ENCODE measurements at regions not wholly inside any gene's neighbourhood (a gene's known extent, or its start where the extent isn't known, plus 50 kb on each side); places are given as distances from the start of the nearest gene placed in this dataset.

DNA sequence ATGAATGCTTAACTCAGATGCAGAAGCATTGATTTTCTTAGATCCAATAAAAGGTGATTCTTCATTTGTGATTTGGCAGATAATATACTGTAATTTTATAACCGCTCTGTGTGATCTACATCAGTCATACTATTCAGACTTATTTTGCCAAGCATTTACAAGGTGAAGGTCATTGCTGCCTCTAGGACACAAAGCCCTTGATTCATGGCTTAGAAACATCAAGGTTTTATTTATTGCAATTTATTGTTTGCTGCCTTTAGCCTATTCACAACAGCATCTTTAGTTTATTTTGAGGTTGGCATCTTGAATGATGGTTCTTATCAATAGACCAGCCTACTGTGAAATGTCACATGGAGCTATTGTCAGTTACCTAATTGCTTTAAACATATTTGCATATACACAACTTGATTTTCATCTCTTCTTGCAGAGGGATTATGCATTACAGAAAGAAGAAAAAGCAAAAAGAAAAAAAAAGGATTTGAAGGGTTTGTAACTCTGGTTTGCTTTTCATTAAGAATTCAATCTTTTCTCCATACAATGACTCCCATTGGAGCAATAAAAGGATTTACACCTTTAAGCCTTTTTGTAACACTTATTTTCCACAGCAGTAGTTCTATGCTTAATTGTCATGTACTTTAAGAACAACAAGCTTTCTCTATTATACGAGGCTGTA is 1371.6 kb upstream of the CELF2 start:
- no peak overlapping the region for H2AK9ac ChIP-seq (replicated peaks; ENCODE audit: low read depth, low read length, poor library complexity)
- ChIA-PET POLR2A (ENCODE audit: unreplicated experiment) (no interaction called here), CTCF (no interaction called here)
- no peaks in the 10 kb centered on the region for H3K36me3 ChIP-seq (ENCODE audit: control insufficient read depth, insufficient read depth, low read length)
- TF ChIP-seq RAD21 (IDR thresholded peaks at IDR 0.05; ENCODE audit: low read length) (no peak), CHD1 (IDR thresholded peaks at IDR 0.05; ENCODE audit: low read depth, low read length) (no peak), SMC3 (IDR thresholded peaks at IDR 0.05; ENCODE audit: low read depth, low read length) (no peak), RCOR1 (IDR thresholded peaks at IDR 0.05; ENCODE audit: insufficient replicate concordance, low read length) (no peak), MAFK (IDR thresholded peaks at IDR 0.05; ENCODE audit: low read depth, low read length) (no peak), RFX5 (IDR thresholded peaks at IDR 0.05; ENCODE audit: low read depth, low read length) (no peak)
- TF ChIP-seq, protein P1, sequence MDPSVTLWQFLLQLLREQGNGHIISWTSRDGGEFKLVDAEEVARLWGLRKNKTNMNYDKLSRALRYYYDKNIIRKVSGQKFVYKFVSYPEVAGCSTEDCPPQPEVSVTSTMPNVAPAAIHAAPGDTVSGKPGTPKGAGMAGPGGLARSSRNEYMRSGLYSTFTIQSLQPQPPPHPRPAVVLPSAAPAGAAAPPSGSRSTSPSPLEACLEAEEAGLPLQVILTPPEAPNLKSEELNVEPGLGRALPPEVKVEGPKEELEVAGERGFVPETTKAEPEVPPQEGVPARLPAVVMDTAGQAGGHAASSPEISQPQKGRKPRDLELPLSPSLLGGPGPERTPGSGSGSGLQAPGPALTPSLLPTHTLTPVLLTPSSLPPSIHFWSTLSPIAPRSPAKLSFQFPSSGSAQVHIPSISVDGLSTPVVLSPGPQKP (IDR thresholded peaks at IDR 0.05; ENCODE audit: borderline replicate concordance, low read depth, low read length): no peak
- intact Hi-C loops (cut with micrococcal nuclease) (loop anchor here (5.0 kb wide), 1 partner anchor 66 kb away; no protein-coding TSS in a partner anchor), in situ Hi-C loops (cut with MboI; ENCODE audit: low sequenced_read_pairs) (no loop called here), dilution Hi-C loops (cut with HindIII; ENCODE audit: low sequenced_read_pairs, unreplicated experiment) (no loop called here)
- no peak overlapping the region for H3K4ac ChIP-seq (ENCODE audit: low read depth, low read length)
- no peak overlapping the region for H3K4me3 ChIP-seq (ENCODE audit: insufficient read depth, low read depth, low read length)
- no CpG with 5 or more reads among the region's 2 CpGs for WGBS, 2 experiments (ENCODE audit: extremely low coverage in 2 of 2, insufficient read length in 1 of 2)
- no TSS peak for BruUV-seq (replicated peaks)
- H3K9ac ChIP-seq (ENCODE audit: low read depth, low read length): no peak overlapping the region
- no peak overlapping the region for H3K27ac ChIP-seq (ENCODE audit: insufficient read depth, low read length)
- no peak overlapping the region for H4K5ac ChIP-seq (ENCODE audit: low read depth, low read length)
- no peaks in the 10 kb centered on the region for H4K20me1 ChIP-seq (ENCODE audit: insufficient read depth, low read length)
- ATAC-seq (ENCODE audit: low read depth) (no peak), DNase-seq (no peak)
- no peak overlapping the region for H4K91ac ChIP-seq (ENCODE audit: insufficient read depth, low read depth, low read length)
- no peaks in the 10 kb centered on the region for H3K79me1 ChIP-seq (ENCODE audit: low read depth in 1 of 2, low read length in 2 of 2)
- no peaks in the 10 kb centered on the region for H3K9me1 ChIP-seq (ENCODE audit: insufficient read depth, low read length)
- H3K4me2 ChIP-seq (ENCODE audit: low read depth, low read length): no peak overlapping the region
- H3K27me3 ChIP-seq (ENCODE audit: control insufficient read depth, insufficient read depth, low read length): no peaks in the 10 kb centered on the region
- no peaks in the 10 kb centered on the region for H3K4me1 ChIP-seq (ENCODE audit: control insufficient read depth, insufficient read depth, low read length)
- H3K14ac ChIP-seq (replicated peaks; ENCODE audit: low read depth, low read length): no peak overlapping the region
- no peak overlapping the region for H2BK20ac ChIP-seq (ENCODE audit: low read depth, low read length)
- H3K9me3 ChIP-seq (ENCODE audit: control insufficient read depth, insufficient read depth, low read length): peaks cover 6% of the 10 kb centered on the region
- no peak overlapping the region for H4K8ac ChIP-seq (ENCODE audit: low read depth in 2 of 2, low read length in 2 of 2)
- no peak overlapping the region for H2BK15ac ChIP-seq (ENCODE audit: low read depth, low read length)
- no peak overlapping the region for H2BK120ac ChIP-seq (ENCODE audit: low read depth, low read length)
- H3K23ac ChIP-seq (ENCODE audit: low read depth, low read length): no peak overlapping the region
- no peak overlapping the region for H2AK5ac ChIP-seq (ENCODE audit: low read depth, low read length)
- H2AFZ ChIP-seq (replicated peaks; ENCODE audit: low read length, poor library complexity): no peak overlapping the region
- H3K56ac ChIP-seq (ENCODE audit: extremely low read depth, insufficient read depth, low read length): no peak overlapping the region
- H3K18ac ChIP-seq (ENCODE audit: low read depth, low read length): no peak overlapping the region
- no peak overlapping the region for H2BK5ac ChIP-seq (ENCODE audit: low read depth, low read length, poor library complexity, severe bottlenecking)

Data from IMR-90 (cell line).